SU-DHL-6 (cell line): ENCODE measurements at regions not wholly inside any gene's neighbourhood (a gene's known extent, or its start where the extent isn't known, plus 50 kb on each side); places are given as distances from the start of the nearest gene placed in this dataset.

Source experiments
- CTCF ChIP-seq: fragments of 200-600 bp; sonication (generic); IDR thresholded peaks from one replicate; pipeline ENCODE4 v1.5.1; 2017; ENCODE audit warnings: antibody characterized with exemption, mild to moderate bottlenecking, low read length, moderate library complexity; ENCODE audit not compliant: insufficient read depth, poor library complexity, severe bottlenecking
- EZH2phosphoT487 ChIP-seq: fragments of 200-600 bp; sonication (generic), shearing (Covaris generic); conservative IDR thresholded peaks from 2 replicates; pipeline ENCODE4 v1.6.1; 2018; ENCODE audit warnings: mild to moderate bottlenecking, antibody characterized with exemption, low read length, moderate library complexity, mixed read lengths

GRCh38 chr6:938916-939315 lies 246.0 kb upstream of the EXOC2 start:
- TF ChIP-seq CTCF (no peak), EZH2phosphoT487 (no peak)
